SU-DHL-6 (cell line): ENCODE measurements at regions not wholly inside any gene's neighbourhood (a gene's known extent, or its start where the extent isn't known, plus 50 kb on each side); places are given as distances from the start of the nearest gene placed in this dataset.

ENCODE experiments used
- H2AFZ ChIP-seq: fragments of 200-600 bp; sonication (generic); 2 replicates; pipeline ENCODE4 v1.6.1; 2014; ENCODE audit warnings: low read depth, mild to moderate bottlenecking, moderate library complexity, mixed read lengths, antibody characterized with exemption, low read length; ENCODE audit not compliant: severe bottlenecking
- H3F3A ChIP-seq: fragments of 200-600 bp; shearing (Covaris generic); 2 replicates; pipeline ENCODE4 v1.6.0; 2016; ENCODE audit warnings: antibody characterized with exemption, mild to moderate bottlenecking; ENCODE audit not compliant: insufficient read depth
- H3K27ac ChIP-seq: fragments of 200-600 bp; sonication (generic); 2 replicates; pipeline ENCODE4 v1.5.1; 2016; ENCODE audit warnings: low read depth, mild to moderate bottlenecking, low read length, moderate library complexity, mixed read lengths
- H3K27me3 ChIP-seq: fragments of 200-600 bp; sonication (generic), shearing (Covaris generic); 2 replicates; pipeline ENCODE4 v1.6.0; 2014; ENCODE audit warnings: mild to moderate bottlenecking, low read length
- H3K36me3 ChIP-seq: fragments of 200-600 bp; sonication (generic); 2 replicates; pipeline ENCODE4 v1.6.1; 2014; ENCODE audit warnings: mild to moderate bottlenecking, low read length, mixed read lengths
- H3K4me2 ChIP-seq: fragments of 300-600, 200-600 bp; shearing (Covaris generic), sonication (generic); 2 replicates; pipeline ENCODE4 v1.6.0; 2014; ENCODE audit warnings: low read length, low read depth, mild to moderate bottlenecking; ENCODE audit not compliant: poor library complexity, severe bottlenecking
- H3K4me3 ChIP-seq: fragments of 200-600 bp; sonication (generic); 2 replicates; pipeline ENCODE4 v1.5.1; 2014; ENCODE audit warnings: antibody characterized with exemption, low read length, mild to moderate bottlenecking, mixed read lengths; ENCODE audit not compliant: insufficient read depth, poor library complexity, severe bottlenecking
- H3K79me2 ChIP-seq: fragments of 200-600 bp; sonication (generic); 2 replicates; pipeline ENCODE4 v1.6.1; 2014; ENCODE audit warnings: mild to moderate bottlenecking, low read length, moderate library complexity; ENCODE audit not compliant: insufficient read depth
- H3K9ac ChIP-seq: fragments of 200-600 bp; sonication (generic); 2 replicates; pipeline ENCODE4 v1.7.0; 2014; ENCODE audit warnings: mild to moderate bottlenecking, low read length
- H3K9me2 ChIP-seq: fragments of 200-600 bp; sonication (generic); replicated peaks from 2 replicates; pipeline ENCODE4 v1.6.1; 2014; ENCODE audit warnings: low read length; ENCODE audit not compliant: insufficient read depth
- H3K9me3 ChIP-seq: fragments of 200-600 bp; sonication (generic); 2 replicates; pipeline ENCODE4 v1.6.1; 2014; ENCODE audit warnings: low read length, mixed read lengths; ENCODE audit not compliant: insufficient read depth
- H4K20me1 ChIP-seq: fragments of 200-600 bp; sonication (generic); 2 replicates; pipeline ENCODE4 v1.6.1; 2014; ENCODE audit warnings: low read depth, mild to moderate bottlenecking, antibody characterized with exemption, low read length, moderate library complexity, mixed read lengths
- CTCF ChIP-seq: fragments of 200-600 bp; sonication (generic); IDR thresholded peaks from one replicate; pipeline ENCODE4 v1.5.1; 2017; ENCODE audit warnings: antibody characterized with exemption, mild to moderate bottlenecking, low read length, moderate library complexity; ENCODE audit not compliant: insufficient read depth, poor library complexity, severe bottlenecking
- EZH2phosphoT487 ChIP-seq: fragments of 200-600 bp; sonication (generic), shearing (Covaris generic); conservative IDR thresholded peaks from 2 replicates; pipeline ENCODE4 v1.6.1; 2018; ENCODE audit warnings: mild to moderate bottlenecking, antibody characterized with exemption, low read length, moderate library complexity, mixed read lengths

GRCh38 chr18:28408528-28408927 lies 231.6 kb upstream of the CDH2 start:
- H3K9ac ChIP-seq: no peak overlapping the region
- H3K36me3 ChIP-seq: no peaks in the 10 kb centered on the region
- H3K9me2 ChIP-seq: no peaks in the 10 kb centered on the region
- no peaks in the 10 kb centered on the region for H3F3A ChIP-seq
- H3K4me2 ChIP-seq: no peak overlapping the region
- no peak overlapping the region for H3K27ac ChIP-seq
- no peaks in the 10 kb centered on the region for H3K79me2 ChIP-seq
- H4K20me1 ChIP-seq: no peaks in the 10 kb centered on the region
- no peaks in the 10 kb centered on the region for H3K27me3 ChIP-seq
- TF ChIP-seq EZH2phosphoT487 (no peak), CTCF (no peak)
- H3K4me3 ChIP-seq: no peak overlapping the region
- H2AFZ ChIP-seq: no peak overlapping the region
- H3K9me3 ChIP-seq: 0 out of 2 replicates have a peak, but pooled peaks cover 4% of the 10 kb centered on the region

- Histone ChIP-seq H3K9me3 (0 out of 2 replicates have a peak, but pooled peaks cover 4% of the 10 kb centered on the region), H2AFZ (no peak overlapping the region), H3K27ac (no peak overlapping the region), H3K9me2 (no peaks in the 10 kb centered on the region), H3K36me3 (no peaks in the 10 kb centered on the region), H3K27me3 (no peaks in the 10 kb centered on the region), H4K20me1 (no peaks in the 10 kb centered on the region), H3K9ac (no peak overlapping the region), H3K4me3 (no peak overlapping the region), H3F3A (no peaks in the 10 kb centered on the region), H3K4me2 (no peak overlapping the region), H3K79me2 (no peaks in the 10 kb centered on the region)
- TF ChIP-seq EZH2phosphoT487 (no peak), CTCF (no peak)
Measured at GRCh38 chr18:28407681-28408080, 230.8 kb upstream of the CDH2 start.

- no peaks in the 10 kb centered on the region for H3K27me3 ChIP-seq
- H3K4me2 ChIP-seq: no peak overlapping the region
- no peaks in the 10 kb centered on the region for H3F3A ChIP-seq
- no peak overlapping the region for H2AFZ ChIP-seq
- no peaks in the 10 kb centered on the region for H3K36me3 ChIP-seq
- H3K79me2 ChIP-seq: no peaks in the 10 kb centered on the region
- H3K4me3 ChIP-seq: no peak overlapping the region
- TF ChIP-seq EZH2phosphoT487 (no peak), CTCF (no peak)
- H3K27ac ChIP-seq: no peak overlapping the region
- no peaks in the 10 kb centered on the region for H4K20me1 ChIP-seq
- H3K9me3 ChIP-seq: 0 out of 2 replicates have a peak, but pooled peaks cover 4% of the 10 kb centered on the region
- H3K9ac ChIP-seq: no peak overlapping the region
- no peaks in the 10 kb centered on the region for H3K9me2 ChIP-seq
Measured at GRCh38 chr18:28406533-28406932, 229.6 kb upstream of the CDH2 start.
